ENCODE measurements at regions not wholly inside any gene's neighbourhood (a gene's known extent, or its start where the extent isn't known, plus 50 kb on each side); places are given as distances from the start of the nearest gene placed in this dataset.

DNA sequence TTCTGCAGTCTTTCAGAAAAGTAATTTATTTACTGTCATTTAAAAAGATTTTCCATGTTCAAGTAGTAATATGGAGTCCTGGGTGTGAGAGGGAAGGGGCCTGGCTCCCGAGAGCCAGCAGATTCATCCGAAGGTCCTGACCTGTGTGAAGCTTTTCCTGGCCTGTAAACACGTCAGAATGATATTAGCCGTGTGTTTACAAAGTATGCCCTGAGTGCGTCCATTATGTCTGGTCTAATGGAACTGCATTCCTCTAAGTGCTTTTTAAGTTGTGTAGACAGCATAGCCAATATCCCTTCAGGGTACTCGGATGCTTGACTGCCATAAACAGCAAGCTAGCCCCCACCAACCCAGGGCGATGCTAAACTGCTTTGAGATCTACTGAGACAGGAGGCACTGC, 495.2 kb downstream of the AGTPBP1 start:
- no peak for ATAC-seq (replicated peaks)
- no peak overlapping the region for H3K4me3 Mint-ChIP-seq
- no peak overlapping the region for H3K27ac Mint-ChIP-seq
- H3K4me1 Mint-ChIP-seq = no peaks in the 10 kb centered on the region
- no peaks in the 10 kb centered on the region for H3K36me3 Mint-ChIP-seq
- H3K9me3 Mint-ChIP-seq = no peaks in the 10 kb centered on the region
- no peak for DNase-seq
- no peaks in the 10 kb centered on the region for H3K27me3 Mint-ChIP-seq

DNA sequence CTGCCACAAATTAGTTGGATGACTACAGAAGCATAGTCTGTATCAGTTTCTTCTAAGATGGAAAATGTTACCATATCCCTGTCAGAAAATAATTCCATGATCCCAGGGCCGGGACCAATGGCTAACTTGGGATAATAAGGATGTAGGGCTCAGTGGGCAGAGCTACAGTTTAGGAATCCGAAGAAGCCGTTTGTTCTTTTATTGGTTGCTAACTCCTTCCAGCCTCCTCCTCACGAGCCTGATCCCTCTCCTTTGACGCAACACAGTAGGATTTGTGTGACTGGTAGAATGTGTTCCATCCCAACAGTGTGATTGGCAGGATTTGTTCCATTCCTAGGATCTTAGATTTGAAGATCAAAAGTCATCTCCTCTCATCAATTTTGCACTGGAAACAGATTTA, 496.9 kb downstream of the AGTPBP1 start:
- Mint-ChIP-seq H3K36me3 (no peaks in the 10 kb centered on the region), H3K27me3 (no peaks in the 10 kb centered on the region), H3K27ac (no peak overlapping the region), H3K4me1 (no peaks in the 10 kb centered on the region), H3K4me3 (no peak overlapping the region), H3K9me3 (peaks cover 2 to 6% of the 10 kb centered on the region in 2 donors)
- DNase-seq (no peak), ATAC-seq (replicated peaks) (no peak)

DNA sequence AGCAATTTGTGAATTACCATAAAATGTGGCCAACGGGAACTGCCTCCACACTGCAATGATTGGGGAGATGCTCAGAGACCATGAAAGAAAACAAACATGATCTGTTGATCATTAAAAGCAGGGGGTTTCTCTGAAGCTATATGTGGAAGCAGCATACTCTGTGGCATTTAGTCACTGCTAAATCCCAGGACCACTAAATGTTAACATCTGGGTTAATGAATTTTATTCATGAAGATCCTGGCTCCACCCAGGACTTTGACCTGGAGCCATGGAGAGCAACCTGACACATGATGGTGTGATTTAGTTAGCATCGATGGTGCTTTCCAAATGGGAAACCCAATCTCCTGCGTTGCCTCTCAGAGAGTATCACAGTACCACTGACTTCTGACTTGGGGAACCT, 497.8 kb downstream of the AGTPBP1 start:
- DNase-seq (no peak), ATAC-seq (replicated peaks) (no peak)
- H3K27me3 Mint-ChIP-seq = no peaks in the 10 kb centered on the region
- H3K36me3 Mint-ChIP-seq = no peaks in the 10 kb centered on the region
- H3K4me3 Mint-ChIP-seq = no peak overlapping the region
- H3K9me3 Mint-ChIP-seq = peaks cover 2 to 6% of the 10 kb centered on the region in 2 donors
- no peak overlapping the region for H3K27ac Mint-ChIP-seq
- H3K4me1 Mint-ChIP-seq = no peaks in the 10 kb centered on the region

DNA sequence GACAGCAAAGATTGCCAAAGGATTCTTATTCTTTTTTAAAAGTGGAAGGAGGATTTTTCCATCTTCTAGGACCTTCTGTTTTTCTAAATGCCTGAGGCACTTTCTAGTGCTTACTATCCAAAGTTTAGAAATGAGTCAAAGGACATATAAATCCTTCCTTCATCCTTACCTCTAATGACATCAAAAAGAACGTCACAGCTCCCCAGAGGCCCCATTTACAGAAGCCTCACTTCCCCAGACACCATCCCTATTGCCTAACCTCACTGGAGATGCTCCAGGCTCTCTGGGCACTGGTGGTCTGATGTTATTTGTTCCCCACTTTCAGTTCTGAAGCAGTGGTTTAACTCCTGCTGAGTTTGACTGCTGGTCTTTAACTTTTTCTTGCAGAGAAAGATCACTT, 504.3 kb downstream of the AGTPBP1 start:
- Mint-ChIP-seq H3K27me3 (no peaks in the 10 kb centered on the region), H3K4me3 (no peak overlapping the region), H3K4me1 (no peaks in the 10 kb centered on the region), H3K27ac (no peak overlapping the region), H3K9me3 (peaks cover 6 to 10% of the 10 kb centered on the region in 2 donors), H3K36me3 (no peaks in the 10 kb centered on the region)
- no peak for DNase-seq
- ATAC-seq (replicated peaks) = no peak

DNA sequence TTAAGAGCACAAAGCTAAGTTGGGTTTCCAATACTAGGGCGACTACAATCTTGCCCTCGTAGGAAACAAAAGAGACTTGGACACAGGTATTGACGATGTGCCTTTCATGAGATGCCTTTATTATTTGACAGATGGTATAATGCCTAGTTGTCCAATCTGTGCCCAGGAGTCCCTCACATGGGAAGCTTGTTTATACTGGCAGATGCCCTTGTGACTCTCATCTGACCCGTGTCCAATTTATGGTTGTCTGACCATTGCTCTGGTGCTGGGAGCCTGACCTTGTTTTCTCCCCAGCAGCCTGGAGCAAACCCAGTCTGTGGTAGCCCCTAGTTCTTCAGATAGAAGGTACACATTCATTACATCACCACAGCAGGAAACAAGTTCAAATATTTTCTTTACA, 511.7 kb downstream of the AGTPBP1 start:
- H3K27me3 Mint-ChIP-seq = no peaks in the 10 kb centered on the region
- peaks cover 4% of the 10 kb centered on the region in 2 donors for H3K9me3 Mint-ChIP-seq
- ATAC-seq (replicated peaks) (no peak), DNase-seq (no peak)
- no peaks in the 10 kb centered on the region for H3K36me3 Mint-ChIP-seq
- no peaks in the 10 kb centered on the region for H3K4me1 Mint-ChIP-seq
- no peak overlapping the region for H3K4me3 Mint-ChIP-seq
- no peak overlapping the region for H3K27ac Mint-ChIP-seq

DNA sequence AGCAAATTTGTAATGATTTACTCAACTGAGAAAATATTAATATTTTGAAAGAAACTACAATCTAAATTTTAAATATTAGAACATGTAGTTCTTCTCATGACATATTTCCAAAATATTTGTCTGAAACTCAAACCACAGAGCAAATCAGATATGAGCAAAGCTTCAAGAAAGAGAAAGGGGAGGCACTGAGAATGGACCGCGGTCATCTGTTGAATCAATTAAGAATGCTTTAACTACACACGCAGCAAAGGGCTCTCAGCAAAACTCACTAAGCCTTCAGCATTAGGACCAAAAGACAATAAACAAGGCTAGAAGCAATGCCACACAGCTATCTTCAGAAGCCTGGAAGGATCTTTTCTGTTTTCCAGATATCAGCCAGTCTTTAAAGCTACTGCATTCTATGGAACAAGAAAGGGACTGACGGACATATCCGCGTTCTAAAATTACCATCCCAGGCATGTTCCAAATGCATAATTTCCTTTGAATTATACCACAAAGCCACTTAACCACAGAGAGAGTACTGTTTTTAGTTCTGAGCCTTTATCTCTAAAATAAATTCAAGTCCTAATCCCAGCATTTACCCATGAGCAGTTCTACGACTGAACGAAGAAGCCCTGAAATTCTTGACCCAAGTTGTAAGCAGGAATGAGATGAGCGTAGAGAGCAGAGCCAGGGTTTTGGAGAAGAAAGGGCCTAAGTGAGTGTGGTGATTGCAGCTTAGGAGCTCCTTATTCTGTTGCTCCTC, 513.5 kb downstream of the AGTPBP1 start:
- no peak overlapping the region for H3K4me3 Mint-ChIP-seq
- H3K27me3 Mint-ChIP-seq = no peaks in the 10 kb centered on the region
- H3K36me3 Mint-ChIP-seq = no peaks in the 10 kb centered on the region
- H3K4me1 Mint-ChIP-seq = no peaks in the 10 kb centered on the region
- H3K9me3 Mint-ChIP-seq = peaks cover 0 to 2% of the 10 kb centered on the region in 2 donors
- no peak overlapping the region for H3K27ac Mint-ChIP-seq
- DNase-seq (no peak), ATAC-seq (replicated peaks) (no peak)

DNA sequence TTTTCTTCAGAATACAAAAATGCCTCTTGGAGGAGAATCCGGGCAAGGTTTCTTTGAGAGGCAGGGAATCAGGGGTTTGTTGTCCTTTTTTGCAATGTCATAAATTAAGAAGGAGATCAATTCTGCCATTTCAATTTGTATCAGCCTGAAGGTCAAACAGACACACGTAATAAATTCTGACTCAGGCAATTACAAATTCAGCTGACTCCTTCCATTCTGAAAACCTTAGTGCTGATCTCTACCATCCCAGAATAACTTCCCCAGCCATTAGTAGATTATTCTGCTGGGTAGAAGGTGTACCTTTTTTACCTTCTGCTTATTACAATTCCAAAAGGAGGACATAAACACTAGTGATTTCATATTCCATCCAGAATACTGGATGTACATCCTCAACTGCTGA, 516.6 kb downstream of the AGTPBP1 start:
- no peak for ATAC-seq (replicated peaks)
- H3K27ac Mint-ChIP-seq = no peak overlapping the region
- no peaks in the 10 kb centered on the region for H3K36me3 Mint-ChIP-seq
- DNase-seq = no peak
- no peak overlapping the region for H3K4me3 Mint-ChIP-seq
- H3K9me3 Mint-ChIP-seq = no peaks in the 10 kb centered on the region
- H3K4me1 Mint-ChIP-seq = no peaks in the 10 kb centered on the region
- no peaks in the 10 kb centered on the region for H3K27me3 Mint-ChIP-seq

DNA sequence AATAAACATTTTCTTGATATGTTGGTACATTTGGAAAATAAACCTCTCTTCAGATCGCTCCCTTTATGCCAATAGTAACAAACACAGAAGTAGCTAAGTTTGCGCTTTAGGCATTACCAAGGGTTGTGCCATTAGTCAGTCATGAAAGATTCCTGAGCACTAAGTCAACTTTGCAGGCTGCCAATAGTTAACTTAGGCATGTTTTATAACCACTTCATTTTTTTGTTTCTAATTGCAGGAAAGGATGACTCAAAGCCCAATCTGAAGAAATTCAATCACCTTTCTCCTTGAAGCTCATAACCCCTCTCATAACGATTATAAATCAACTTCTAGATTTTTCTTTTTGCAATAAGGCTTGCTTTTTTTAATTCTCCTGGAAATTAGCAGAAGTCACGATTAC, 517.0 kb downstream of the AGTPBP1 start:
- Mint-ChIP-seq H3K4me3 (no peak overlapping the region), H3K27ac (no peak overlapping the region), H3K4me1 (no peaks in the 10 kb centered on the region), H3K36me3 (no peaks in the 10 kb centered on the region), H3K27me3 (no peaks in the 10 kb centered on the region), H3K9me3 (no peaks in the 10 kb centered on the region)
- no peak for DNase-seq
- no peak for ATAC-seq (replicated peaks)

DNA sequence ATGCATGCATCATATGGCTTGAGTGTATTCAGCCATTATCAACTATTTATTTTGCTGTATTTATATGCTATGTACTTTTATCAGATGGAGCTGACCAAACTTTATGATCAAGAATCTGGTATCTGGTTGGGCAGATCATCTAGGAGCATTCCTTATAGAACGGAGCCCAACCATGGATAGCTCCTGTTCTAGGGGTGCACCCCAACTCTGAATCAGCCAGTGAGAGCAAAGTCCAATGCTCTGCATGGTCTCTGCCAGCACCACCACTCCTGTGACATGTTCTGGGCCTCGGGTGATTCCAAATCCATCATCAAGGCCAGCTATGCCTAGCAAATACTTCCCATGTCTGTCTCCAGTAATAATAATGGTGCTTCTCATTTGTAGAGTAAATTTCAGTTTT, 517.5 kb downstream of the AGTPBP1 start:
- DNase-seq = no peak
- ATAC-seq (replicated peaks) = no peak
- H3K4me1 Mint-ChIP-seq = no peaks in the 10 kb centered on the region
- no peak overlapping the region for H3K27ac Mint-ChIP-seq
- no peaks in the 10 kb centered on the region for H3K27me3 Mint-ChIP-seq
- H3K36me3 Mint-ChIP-seq = no peaks in the 10 kb centered on the region
- H3K9me3 Mint-ChIP-seq = no peaks in the 10 kb centered on the region
- no peak overlapping the region for H3K4me3 Mint-ChIP-seq

DNA sequence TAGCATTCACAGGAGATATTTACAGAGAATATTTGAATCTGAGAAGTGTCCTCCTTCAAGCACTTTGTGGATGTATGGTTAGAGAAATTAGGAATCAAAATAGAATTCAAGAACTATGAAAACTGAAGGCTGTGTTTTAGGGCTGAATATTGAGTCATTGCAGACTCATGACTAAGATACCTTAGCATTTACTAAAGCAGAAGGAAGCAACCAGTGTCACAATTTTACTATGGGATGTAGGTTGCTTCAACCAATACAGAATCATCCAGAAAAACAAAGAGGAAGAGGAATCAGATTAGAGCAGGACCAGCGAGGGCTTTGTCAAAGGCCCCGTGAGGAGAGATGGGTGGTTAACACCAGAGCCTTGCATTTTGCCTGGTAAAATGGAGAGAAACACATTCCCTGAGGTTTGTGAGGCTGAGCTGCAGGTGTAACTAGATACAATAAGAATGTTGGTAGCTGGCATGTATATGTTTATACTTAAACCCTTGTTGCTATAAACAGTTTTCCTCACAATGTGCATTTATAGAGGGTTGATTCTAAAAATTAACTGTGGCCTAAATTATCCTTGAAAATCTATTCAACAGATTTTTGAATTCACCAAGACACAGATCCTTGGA, 518.1 kb downstream of the AGTPBP1 start:
- H3K27ac Mint-ChIP-seq = no peak overlapping the region
- no peaks in the 10 kb centered on the region for H3K36me3 Mint-ChIP-seq
- ATAC-seq (replicated peaks) (no peak), DNase-seq (no peak)
- H3K27me3 Mint-ChIP-seq = no peaks in the 10 kb centered on the region
- no peaks in the 10 kb centered on the region for H3K4me1 Mint-ChIP-seq
- no peak overlapping the region for H3K4me3 Mint-ChIP-seq
- no peaks in the 10 kb centered on the region for H3K9me3 Mint-ChIP-seq

DNA sequence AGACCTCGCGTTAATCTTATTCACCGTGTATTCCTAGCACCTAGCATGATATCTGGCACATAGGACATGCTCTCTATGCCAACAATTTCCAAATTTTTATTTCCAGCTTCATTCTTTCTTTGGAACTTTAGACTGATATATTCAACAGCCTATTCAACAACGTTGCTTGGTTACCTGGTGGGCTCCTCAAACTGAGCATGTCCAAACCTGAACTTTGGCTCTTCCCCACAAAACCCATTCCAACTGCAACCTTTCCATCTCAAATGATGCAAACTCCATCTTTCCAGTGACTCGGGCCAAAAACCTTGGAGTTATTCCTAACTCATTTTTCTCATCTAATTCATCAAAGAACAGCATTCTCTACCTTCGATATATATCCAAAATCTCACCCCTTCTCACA, 525.2 kb downstream of the AGTPBP1 start:
- Mint-ChIP-seq H3K9me3 (peaks cover 0 to 1% of the 10 kb centered on the region in 2 donors), H3K27me3 (peaks cover 0 to 9% of the 10 kb centered on the region in 2 donors), H3K4me1 (no peaks in the 10 kb centered on the region), H3K4me3 (no peak overlapping the region), H3K36me3 (no peaks in the 10 kb centered on the region), H3K27ac (no peak overlapping the region)
- no peak for ATAC-seq (replicated peaks)
- DNase-seq = no peak

DNA sequence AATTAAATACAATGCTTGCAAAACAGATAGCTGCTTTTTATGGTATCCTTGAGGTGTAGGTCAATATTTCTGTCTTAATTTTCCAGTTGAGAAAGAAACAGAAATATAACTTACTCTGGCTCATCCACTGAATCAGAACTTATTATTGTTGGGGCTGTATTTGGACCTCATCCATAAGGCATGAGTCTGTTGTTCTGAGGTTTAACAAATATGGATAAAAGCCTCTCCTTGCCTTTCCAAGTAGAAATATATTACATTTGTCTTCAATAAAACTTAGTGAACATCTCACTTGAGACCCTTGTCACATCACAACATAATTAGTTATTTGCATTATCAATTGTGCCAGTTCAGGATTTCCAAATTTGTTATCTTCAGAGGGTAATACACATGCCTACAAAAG, 525.8 kb downstream of the AGTPBP1 start:
- H3K9me3 Mint-ChIP-seq = peaks cover 0 to 2% of the 10 kb centered on the region in 2 donors
- H3K27me3 Mint-ChIP-seq = peaks cover 0 to 9% of the 10 kb centered on the region in 2 donors
- H3K4me3 Mint-ChIP-seq = no peak overlapping the region
- no peaks in the 10 kb centered on the region for H3K4me1 Mint-ChIP-seq
- ATAC-seq (replicated peaks) (no peak), DNase-seq (no peak)
- no peaks in the 10 kb centered on the region for H3K36me3 Mint-ChIP-seq
- no peak overlapping the region for H3K27ac Mint-ChIP-seq

DNA sequence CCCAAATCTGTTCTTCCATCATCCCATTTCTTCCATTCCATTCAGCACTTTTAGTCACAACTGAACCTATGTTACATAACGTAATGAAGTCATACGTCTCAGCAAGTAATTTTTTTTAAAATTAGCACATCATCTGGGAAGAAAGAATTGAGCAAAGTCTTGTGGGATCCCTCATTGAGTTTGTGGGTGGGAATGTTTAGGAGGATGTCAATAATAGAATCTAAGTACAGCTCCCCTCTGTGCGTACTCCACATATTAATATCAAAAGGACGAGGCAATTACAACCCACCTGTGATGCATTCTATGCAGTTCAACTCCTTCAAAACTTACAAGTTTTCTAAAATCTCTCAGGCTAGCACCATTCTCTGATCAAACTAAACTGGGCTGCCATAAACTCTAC, 526.3 kb downstream of the AGTPBP1 start:
- ATAC-seq (replicated peaks) (no peak), DNase-seq (no peak)
- H3K4me1 Mint-ChIP-seq = no peaks in the 10 kb centered on the region
- H3K4me3 Mint-ChIP-seq = no peak overlapping the region
- no peak overlapping the region for H3K27ac Mint-ChIP-seq
- H3K9me3 Mint-ChIP-seq = peaks cover 0 to 3% of the 10 kb centered on the region in 2 donors
- no peaks in the 10 kb centered on the region for H3K36me3 Mint-ChIP-seq
- H3K27me3 Mint-ChIP-seq = peaks cover 0 to 9% of the 10 kb centered on the region in 2 donors

DNA sequence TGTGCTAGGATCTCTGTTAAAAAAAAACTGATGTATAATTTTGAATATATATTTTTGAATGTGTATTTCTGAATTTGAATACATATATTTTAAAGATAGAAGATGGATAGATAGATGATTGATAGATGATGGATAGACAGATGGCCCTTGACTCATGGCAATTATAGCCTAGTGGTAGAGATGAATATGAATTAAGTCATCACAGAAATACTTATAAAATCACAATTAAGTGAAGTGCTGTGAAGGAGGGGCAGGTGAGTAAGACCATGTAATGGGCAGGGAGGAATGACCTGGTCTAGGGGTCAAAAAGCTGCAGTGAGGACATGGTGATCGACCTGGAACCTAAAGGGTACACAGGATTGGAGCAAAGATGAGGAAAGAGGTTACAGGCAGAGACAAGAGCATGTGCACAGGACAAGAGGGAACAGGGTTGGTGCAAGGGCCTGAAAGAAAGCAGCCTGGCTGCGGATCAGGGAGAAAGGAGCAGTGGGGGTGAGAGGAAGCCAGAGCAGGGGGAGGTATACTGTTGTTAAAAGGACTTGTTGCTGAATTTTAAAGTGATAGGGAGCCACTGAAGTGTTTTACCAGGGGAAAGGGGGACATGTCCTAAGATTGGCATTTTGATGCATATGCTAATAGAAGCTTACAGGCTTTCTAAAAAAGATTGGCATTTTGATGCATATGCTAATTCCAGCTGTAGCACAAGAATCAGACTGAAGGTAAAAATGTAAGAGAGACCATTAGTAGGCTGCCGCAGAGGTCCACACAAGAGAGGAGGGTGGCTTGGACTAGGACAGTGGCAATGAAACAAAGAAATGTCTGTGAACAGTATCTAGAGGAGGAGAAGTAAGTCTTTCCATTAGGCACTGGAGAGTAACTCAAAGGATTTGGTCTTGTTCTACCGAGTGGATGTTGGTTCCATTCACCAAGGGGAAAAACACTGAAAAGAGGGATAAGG, 527.8 kb downstream of the AGTPBP1 start:
- H3K4me1 Mint-ChIP-seq = no peaks in the 10 kb centered on the region
- peaks cover 0 to 3% of the 10 kb centered on the region in 2 donors for H3K9me3 Mint-ChIP-seq
- ATAC-seq (replicated peaks) = no peak
- no peaks in the 10 kb centered on the region for H3K36me3 Mint-ChIP-seq
- H3K27ac Mint-ChIP-seq = no peak overlapping the region
- peaks cover 0 to 9% of the 10 kb centered on the region in 2 donors for H3K27me3 Mint-ChIP-seq
- no peak overlapping the region for H3K4me3 Mint-ChIP-seq
- DNase-seq = no peak

All from stimulated activated naive B cell treated with anti-CD40 and anti-IgM and Interleukin-4, amounts not matched to agents 10 μg/mL and 1 μg/mL and 100 μg/mL, for 72 hours (primary cell).